GM23338 (cell line): ENCODE measurements at regions not wholly inside any gene's neighbourhood (a gene's known extent, or its start where the extent isn't known, plus 50 kb on each side); places are given as distances from the start of the nearest gene placed in this dataset.

Experiments used
- ATAC-seq: fragments of 200-7000 bp; cut with Tn5 transposase; 3 replicates; pipeline ENCODE4 v1.9.1; 2020
- DNase-seq: peaks from one replicate; pipeline ENCODE4 v3.0.0-alpha.2; 2015; ENCODE audit warnings: low spot score
- H2AFZ ChIP-seq: fragments of 200-600 bp; sonication (generic); 2 replicates; pipeline ENCODE4 v1.8.0; 2016; ENCODE audit warnings: antibody characterized with exemption, mild to moderate bottlenecking, moderate library complexity
- H3F3A ChIP-seq: fragments of 200-600 bp; sonication (generic); replicated peaks from 2 replicates; pipeline ENCODE4 v1.8.0; 2017; ENCODE audit warnings: antibody characterized with exemption, mixed run types, low read depth
- H3K27ac ChIP-seq: fragments of 200-600 bp; sonication (generic); 2 replicates; pipeline ENCODE4 v1.6.1; 2016; ENCODE audit warnings: low read depth
- H3K27me3 ChIP-seq: fragments of 200-600 bp; sonication (generic); 2 replicates; pipeline ENCODE4 v1.8.0; 2016; ENCODE audit warnings: mild to moderate bottlenecking, mixed run types, moderate library complexity; ENCODE audit not compliant: insufficient read depth
- H3K36me3 ChIP-seq: fragments of 200-600 bp; sonication (generic); 2 replicates; pipeline ENCODE4 v1.8.0; 2016; ENCODE audit warnings: mild to moderate bottlenecking; ENCODE audit not compliant: insufficient read depth
- H3K4me1 ChIP-seq: fragments of 200-600 bp; sonication (generic); 2 replicates; pipeline ENCODE4 v1.8.0; 2016; ENCODE audit warnings: mild to moderate bottlenecking, moderate library complexity; ENCODE audit not compliant: insufficient read depth
- H3K4me2 ChIP-seq: fragments of 200-600 bp; sonication (generic); 2 replicates; pipeline ENCODE4 v1.7.1; 2017; ENCODE audit warnings: mixed run types
- H3K4me3 ChIP-seq: fragments of 200-600 bp; sonication (generic); 2 replicates; pipeline ENCODE4 v1.6.1; 2016; ENCODE audit warnings: mixed run types
- H3K79me2 ChIP-seq: fragments of 200-600 bp; sonication (generic); replicated peaks from 2 replicates; pipeline ENCODE4 v1.8.0; 2017; ENCODE audit warnings: mild to moderate bottlenecking; ENCODE audit not compliant: insufficient read depth
- H3K9me2 ChIP-seq: fragments of 200-600 bp; sonication (generic); 2 replicates; pipeline ENCODE4 v1.8.0; 2017; ENCODE audit not compliant: insufficient read depth
- H4K20me1 ChIP-seq: fragments of 200-600 bp; sonication (generic); replicated peaks from 2 replicates; pipeline ENCODE4 v1.8.0; 2017; ENCODE audit warnings: mild to moderate bottlenecking; ENCODE audit not compliant: insufficient read depth
- H3K27ac Mint-ChIP-seq: 2 replicates; pipeline ENCODE4 v1.8.0; 2020; ENCODE audit warnings: inconsistent platforms, mild to moderate bottlenecking, moderate library complexity, mixed read lengths
- H3K27me3 Mint-ChIP-seq: 3 replicates; pipeline ENCODE4 v1.8.0; 2022; ENCODE audit warnings: low read depth, mild to moderate bottlenecking, moderate library complexity, mixed read lengths, inconsistent platforms; ENCODE audit not compliant: insufficient read depth, poor library complexity
- H3K36me3 Mint-ChIP-seq: 3 replicates; pipeline ENCODE4 v1.8.0; 2021; ENCODE audit warnings: low read depth, mild to moderate bottlenecking, inconsistent platforms, moderate library complexity, mixed read lengths
- H3K4me1 Mint-ChIP-seq: 3 replicates; pipeline ENCODE4 v1.8.0; 2020; ENCODE audit warnings: mild to moderate bottlenecking, inconsistent platforms, mixed read lengths
- H3K4me3 Mint-ChIP-seq: 3 replicates; pipeline ENCODE4 v1.8.0; 2021; ENCODE audit warnings: moderate library complexity, mild to moderate bottlenecking, inconsistent platforms, mixed read lengths
- H3K9me3 Mint-ChIP-seq: 3 replicates; pipeline ENCODE4 v1.8.0; 2020; ENCODE audit warnings: moderate library complexity, mild to moderate bottlenecking, inconsistent platforms, mixed read lengths
- CREB1 ChIP-seq: fragments of 250-450 bp; sonication (Bioruptor Pico); IDR thresholded peaks from 2 replicates; pipeline ENCODE4 v1.5.0; 2020; ENCODE audit warnings: low read depth, mild to moderate bottlenecking, moderate library complexity
- CTCF ChIP-seq, 2 experiments: fragments of 200-600 bp in 1 of 2; sonication (generic) in 1 of 2; conservative IDR thresholded peaks; 2 replicates each; pipeline versions ENCODE4 v1.5.1 to v1.6.1; 2016 to 2017; ENCODE audit warnings: antibody characterized with exemption in 2 of 2, low read depth in 2 of 2, mild to moderate bottlenecking in 2 of 2, moderate library complexity in 1 of 2
- EZH2 ChIP-seq: fragments of 200-600 bp; sonication (generic); IDR thresholded peaks from one replicate; pipeline ENCODE4 v1.8.0; 2017; ENCODE audit warnings: antibody characterized with exemption, mild to moderate bottlenecking, low read depth; ENCODE audit not compliant: unreplicated experiment
- NANOG ChIP-seq: IDR thresholded peaks from 2 replicates; pipeline ENCODE4 v1.6.1; 2016; ENCODE audit warnings: antibody characterized with exemption, borderline replicate concordance
- POLR2AphosphoS5 ChIP-seq: IDR thresholded peaks from 2 replicates; pipeline ENCODE4 v1.6.1; 2016; ENCODE audit warnings: antibody characterized with exemption, low read depth
- ZNF331 ChIP-seq: fragments of 250-450 bp; sonication (Bioruptor Pico); IDR thresholded peaks from 2 replicates; pipeline ENCODE4 v1.5.0; 2020; ENCODE audit warnings: low read depth, mild to moderate bottlenecking, moderate library complexity

GRCh38 chr5:8570528-8570927 lies 701.6 kb downstream of the MTRR start (continued):
- no peak for TF ChIP-seq CTCF (conservative IDR thresholded peaks at IDR 0.05; ENCODE audit: low read depth in 2 of 2)
- no peak for TF ChIP-seq EZH2

GRCh38 chr5:8576178-8576577 lies 707.2 kb downstream of the MTRR start:
- Histone ChIP-seq H3F3A (no peaks in the 10 kb centered on the region), H3K79me2 (no peaks in the 10 kb centered on the region), H3K4me2 (no peak overlapping the region), H3K36me3 (no peaks in the 10 kb centered on the region), H3K27ac (no peak overlapping the region), H3K9me2 (peaks cover 3% of the 10 kb centered on the region; the same call in 1 of the 2 replicates), H3K27me3 (no peaks in the 10 kb centered on the region), H3K4me1 (no peaks in the 10 kb centered on the region), H2AFZ (peak overlapping the region; percentile 67), H3K4me3 (no peak overlapping the region), H4K20me1 (no peaks in the 10 kb centered on the region)
- Mint-ChIP-seq H3K4me3 (no peak overlapping the region), H3K27ac (peak overlapping the region; percentile 33; the same call in 1 of the 2 replicates), H3K9me3 (no peaks in the 10 kb centered on the region; the same call in 2 of the 3 replicates), H3K36me3 (no peaks in the 10 kb centered on the region), H3K4me1 (no peaks in the 10 kb centered on the region), H3K27me3 (peaks cover 4% of the 10 kb centered on the region)
- ATAC-seq (peak; percentile 36; the same call in 1 of the 3 replicates), DNase-seq (peak; percentile 20)
- TF ChIP-seq CTCF (conservative IDR thresholded peaks at IDR 0.05; ENCODE audit: low read depth in 2 of 2) (peak in 1 of 2 experiments; percentile 62; a peak in 3 of 4 replicates), POLR2AphosphoS5 (no peak), EZH2 (no peak), CREB1 (CRISPR knock-in tag) (no peak), NANOG (no peak), ZNF331 (CRISPR knock-in tag) (no peak)

- no peaks in the 10 kb centered on the region for H3F3A ChIP-seq
- no peak overlapping the region for H3K4me3 Mint-ChIP-seq
- no peak for ATAC-seq
- no peak for TF ChIP-seq CTCF (conservative IDR thresholded peaks at IDR 0.05; ENCODE audit: low read depth in 2 of 2)
Measured at GRCh38 chr5:8577792-8578191, 708.8 kb downstream of the MTRR start.

More at GRCh38 chr5:8577792-8578191, 708.8 kb downstream of the MTRR start:
- no peaks in the 10 kb centered on the region for H3K27me3 ChIP-seq
- H3K36me3 ChIP-seq = no peaks in the 10 kb centered on the region
- Mint-ChIP-seq H3K9me3 (no peaks in the 10 kb centered on the region; the same call in 2 of the 3 replicates), H3K4me1 (no peaks in the 10 kb centered on the region), H3K27me3 (peaks cover 4% of the 10 kb centered on the region), H3K36me3 (no peaks in the 10 kb centered on the region), H3K27ac (no peak overlapping the region)
- no peaks in the 10 kb centered on the region for H3K4me1 ChIP-seq
- H3K4me3 ChIP-seq = no peak overlapping the region
- peaks cover 3% of the 10 kb centered on the region; the same call in 1 of the 2 replicates for H3K9me2 ChIP-seq
- no peak overlapping the region for H2AFZ ChIP-seq
- no peak for DNase-seq
- H3K27ac ChIP-seq = no peak overlapping the region
- no peaks in the 10 kb centered on the region for H3K79me2 ChIP-seq
- no peak overlapping the region for H3K4me2 ChIP-seq
- no peaks in the 10 kb centered on the region for H4K20me1 ChIP-seq
